GM12878 (cell line): ENCODE measurements at regions not wholly inside any gene's neighbourhood (a gene's known extent, or its start where the extent isn't known, plus 50 kb on each side); places are given as distances from the start of the nearest gene placed in this dataset.

Experiments
- ATAC-seq: fragments of 200-7000 bp; cut with Tn5 transposase; 3 replicates; pipeline ENCODE4 v1.9.1; 2020; ENCODE audit warnings: mild to moderate bottlenecking, moderate library complexity
- BruUV-seq: library from RNA; stranded (reverse); fragments of 400-500 nt; replicated peaks from 2 replicates; lab custom pipeline; 2021; lab: Mats Ljungman, UMichigan
- CTCF ChIA-PET: fragments of 300-600 bp; sonication (Branson Sonifier 250); formaldehyde crosslinking; extraction: SDS; loops from one replicate; lab custom pipeline; 2021; ENCODE audit warnings: inconsistent platforms; lab: Yijun Ruan, JAX
- POLR2A ChIA-PET: fragments of 350-600 bp; formaldehyde crosslinking; extraction: SDS; loops from one replicate; lab custom pipeline; 2021; ENCODE audit warnings: inconsistent platforms; lab: Charles Lee
- RAD21 ChIA-PET: fragments of 300-600 bp; sonication (Branson Sonifier 250); formaldehyde crosslinking; loops from one replicate; lab custom pipeline; 2023; ENCODE audit warnings: antibody characterized with exemption; ENCODE audit not compliant: unreplicated experiment; lab: Charles Lee
- SMC1A ChIA-PET: fragments of 300-600 bp; sonication (Branson Sonifier 250); formaldehyde crosslinking; loops from one replicate; lab custom pipeline; 2023; ENCODE audit not compliant: unreplicated experiment, uncharacterized antibody; lab: Charles Lee
- DNase-seq: peaks from one replicate; pipeline ENCODE4 v3.0.0-alpha.2; 2011; ENCODE audit warnings: low read depth, low spot score
- FAIRE-seq: peaks from 3 replicates; lab custom pipeline; 2011; peaks lifted over from hg19 to GRCh38; lab: Jason Lieb, UNC
- H2AFZ ChIP-seq: 2 replicates; pipeline ENCODE4 v1.6.0; 2011; ENCODE audit warnings: low read depth, low read length, control low read depth; ENCODE audit not compliant: control insufficient read depth
- H3K27ac ChIP-seq: 2 replicates; pipeline ENCODE4 v1.5.1; 2011; ENCODE audit warnings: control low read depth; ENCODE audit not compliant: control insufficient read depth, insufficient read depth
- H3K27me3 ChIP-seq, 2 experiments: replicated peaks in 1 of 2; 2 replicates each; pipeline versions ENCODE4 v1.6.0 to v1.6.1; 2011; ENCODE audit warnings: low read length in 1 of 2; ENCODE audit not compliant: control insufficient read depth in 2 of 2, insufficient read depth in 2 of 2
- H3K36me3 ChIP-seq, 2 experiments: 2 replicates each; pipeline ENCODE4 v1.5.1; 2011; ENCODE audit warnings: low read length in 1 of 2; ENCODE audit not compliant: control insufficient read depth in 2 of 2, insufficient read depth in 2 of 2
- H3K4me1 ChIP-seq: 2 replicates; pipeline ENCODE4 v1.6.1; 2011; ENCODE audit warnings: mild to moderate bottlenecking, low read length, moderate library complexity, mixed read lengths; ENCODE audit not compliant: control insufficient read depth, insufficient read depth
- H3K4me2 ChIP-seq: 2 replicates; pipeline ENCODE4 v1.6.0; 2011; ENCODE audit warnings: control low read depth; ENCODE audit not compliant: control insufficient read depth, insufficient read depth
- H3K4me3 ChIP-seq: fragments of 200-600 bp; sonication (generic); 2 replicates; pipeline ENCODE4 v1.5.1; 2016
- H3K79me2 ChIP-seq: 2 replicates; pipeline ENCODE4 v1.6.0; 2011; ENCODE audit warnings: low read length; ENCODE audit not compliant: control insufficient read depth, insufficient read depth
- H3K9ac ChIP-seq: 2 replicates; pipeline ENCODE4 v1.8.0; 2011; ENCODE audit warnings: low read length, control low read depth, mixed read lengths; ENCODE audit not compliant: control insufficient read depth, insufficient read depth
- H3K9me3 ChIP-seq: replicated peaks from 3 replicates; pipeline ENCODE4 v1.5.1; 2011; ENCODE audit warnings: mild to moderate bottlenecking, low read length; ENCODE audit not compliant: control insufficient read depth, insufficient read depth
- H4K20me1 ChIP-seq: 2 replicates; pipeline ENCODE4 v1.6.0; 2011; ENCODE audit not compliant: control insufficient read depth, insufficient read depth
- BACH1 ChIP-seq: fragments of 450-650 bp; IDR thresholded peaks from 2 replicates; pipeline ENCODE4 v1.6.1; 2017; ENCODE audit warnings: mild to moderate bottlenecking, borderline replicate concordance
- BHLHE40 ChIP-seq, 2 experiments: fragments of 450-650 bp in 1 of 2; IDR thresholded peaks; 2 replicates each; pipeline ENCODE4 v1.6.1; 2011 to 2017; ENCODE audit warnings: low read depth in 2 of 2, borderline replicate concordance in 1 of 2, improper control_type of control experiment in 1 of 2, low read length in 1 of 2, mild to moderate bottlenecking in 1 of 2
- BMI1 ChIP-seq: fragments of 450-650 bp; IDR thresholded peaks from 2 replicates; pipeline ENCODE4 v1.6.1; 2016; ENCODE audit warnings: mild to moderate bottlenecking, moderate library complexity, borderline replicate concordance
- DPF2 ChIP-seq: fragments of 450-650 bp; IDR thresholded peaks from 2 replicates; pipeline ENCODE4 v1.6.1; 2017; ENCODE audit warnings: mild to moderate bottlenecking
- EP300 ChIP-seq, 2 experiments: fragments of 150-350 bp in 1 of 2; IDR thresholded peaks; 2 replicates each; pipeline ENCODE4 v1.6.1; 2011 to 2012; ENCODE audit warnings: low read depth in 2 of 2, low read length in 2 of 2, borderline replicate concordance in 1 of 2, improper control_type of control experiment in 1 of 2, inconsistent platforms in 1 of 2; ENCODE audit not compliant: control insufficient read depth in 1 of 2
- JUNB ChIP-seq: IDR thresholded peaks from 2 replicates; pipeline ENCODE4 v1.6.1; 2016; ENCODE audit warnings: antibody characterized with exemption, mild to moderate bottlenecking
- NR2C1 ChIP-seq: fragments of 450-650 bp; IDR thresholded peaks from 2 replicates; pipeline ENCODE4 v1.6.1; 2017; ENCODE audit warnings: antibody characterized with exemption, mild to moderate bottlenecking, moderate library complexity
- RELB ChIP-seq: fragments of 450-650 bp; IDR thresholded peaks from 2 replicates; pipeline ENCODE4 v1.6.1; 2017; ENCODE audit warnings: low read depth, mild to moderate bottlenecking, moderate library complexity
- SRF ChIP-seq, 2 experiments: IDR thresholded peaks; 2 replicates each; pipeline ENCODE4 v1.6.1; 2011; ENCODE audit warnings: low read depth in 2 of 2, low read length in 2 of 2, mild to moderate bottlenecking in 1 of 2, moderate library complexity in 1 of 2
- STAT3 ChIP-seq: IDR thresholded peaks from 2 replicates; pipeline ENCODE4 v1.6.1; 2011; ENCODE audit warnings: low read depth, low read length, improper control_type of control experiment
- ZBTB40 ChIP-seq: fragments of 450-650 bp; IDR thresholded peaks from 2 replicates; pipeline ENCODE4 v1.6.1; 2016; ENCODE audit warnings: mild to moderate bottlenecking, moderate library complexity, borderline replicate concordance
- ZNF217 ChIP-seq: fragments of 450-650 bp; IDR thresholded peaks from 2 replicates; pipeline ENCODE4 v1.6.1; 2017; ENCODE audit warnings: antibody characterized with exemption, mild to moderate bottlenecking
- ZNF24 ChIP-seq: fragments of 450-650 bp; IDR thresholded peaks from 2 replicates; pipeline ENCODE4 v1.6.1; 2017; ENCODE audit warnings: antibody characterized with exemption, mild to moderate bottlenecking
- ZNF687 ChIP-seq: fragments of 450-650 bp; IDR thresholded peaks from 2 replicates; pipeline ENCODE4 v1.6.1; 2017; ENCODE audit warnings: mild to moderate bottlenecking, moderate library complexity
- WGBS: methylation state at CpG from one replicate; pipeline ENCODE4 v1.1.6; 2016; ENCODE audit warnings: low lambda C conversion rate; ENCODE audit not compliant: insufficient replicate concordance, insufficient coverage; ENCODE audit errors: missing lambda C conversion rate; 5-methylcytosine and 5-hydroxymethylcytosine counted together
- in situ Hi-C: fragments of 300-500 bp; cut with MboI; formaldehyde crosslinking; loops from 9 replicates; pipeline ENCODE4 v1.14.3; 2018; ENCODE audit warnings: mixed read lengths
- intact Hi-C: fragments of 100-400 bp; cut with micrococcal nuclease; formaldehyde crosslinking; loops from one replicate; pipeline ENCODE4 v1.14.2; 2022; ENCODE audit not compliant: unreplicated experiment

GRCh38 chr10:76624470-76624869, 1013.1 kb downstream of the KCNMA1 start:
- RAD21 ChIA-PET = interaction anchor here (1.1 to 1.2 kb wide), 2 partner anchors 11 to 74 kb away, joined by 3 to 5 read pairs; no protein-coding TSS in a partner anchor
- SMC1A ChIA-PET = interaction anchor here (0.6 to 1.5 kb wide), 5 partner anchors 10 to 359 kb away, joined by 3 to 4 read pairs (median 3); no protein-coding TSS in a partner anchor
- peak; percentile 38 for DNase-seq
- intact Hi-C loops (no loop called here), in situ Hi-C loops (no loop called here)
- CTCF ChIA-PET = interaction anchor here (1.3 kb wide), 1 partner anchor 10 kb away, joined by 4 read pairs; no protein-coding TSS in a partner anchor
- 0% methylated on average over 6 of the region's 6 CpGs for WGBS
- no peaks in the 10 kb centered on the region for H3K79me2 ChIP-seq
- no peaks in the 10 kb centered on the region for H3K9me3 ChIP-seq
- no peak overlapping the region for H3K27ac ChIP-seq
- no peaks in the 10 kb centered on the region for H3K36me3 ChIP-seq
- no peak overlapping the region for H3K4me3 ChIP-seq
- H3K4me2 ChIP-seq = no peak overlapping the region
- POLR2A ChIA-PET = no interaction called here
- no TSS peak for BruUV-seq
- H3K9ac ChIP-seq = no peak overlapping the region
- FAIRE-seq = peak; percentile 41
- H3K4me1 ChIP-seq = no peaks in the 10 kb centered on the region; the same call in 1 of the 2 replicates
- H2AFZ ChIP-seq = no peak overlapping the region
- H3K27me3 ChIP-seq = no peaks in the 10 kb centered on the region
- ATAC-seq = peak; percentile 95
- no peaks in the 10 kb centered on the region for H4K20me1 ChIP-seq
- TF ChIP-seq ZNF217 (peak; percentile 82), NR2C1 (no peak), DPF2 (peak; percentile 90), ZBTB40 (no peak), SRF (IDR thresholded peaks at IDR 0.05; ENCODE audit: low read depth in 2 of 2, low read length in 2 of 2) (no peak), BMI1 (peak; percentile 74; the same call in 1 of the 2 replicates), RELB (peak; percentile 89), ZNF687 (no peak), ZNF24 (no peak), STAT3 (no peak), BHLHE40 (IDR thresholded peaks at IDR 0.05; ENCODE audit: borderline replicate concordance in 1 of 2, low read depth in 2 of 2, low read length in 1 of 2) (peak in 1 of 2 experiments; percentile 10; a peak in 1 of 4 replicates), BACH1 (peak; percentile 75; the same call in 1 of the 2 replicates), EP300 (IDR thresholded peaks at IDR 0.05; ENCODE audit: borderline replicate concordance in 1 of 2, control insufficient read depth in 1 of 2, low read depth in 2 of 2, low read length in 2 of 2) (peak in 1 of 2 experiments; percentile 83; a peak in 2 of 4 replicates), JUNB (peak; percentile 54; the same call in 1 of the 2 replicates)
